HEK293 (cell line): ENCODE measurements at regions not wholly inside any gene's neighbourhood (a gene's known extent, or its start where the extent isn't known, plus 50 kb on each side); places are given as distances from the start of the nearest gene placed in this dataset.

Source experiments
- PRDM1 ChIP-seq: fragments of 450-650 bp; formaldehyde crosslinking; IDR thresholded peaks from 2 replicates; pipeline ENCODE4; 2016; ENCODE audit warnings: missing biosample characterization, missing genetic modification characterization
- ZFP3 ChIP-seq: fragments of 450-650 bp; formaldehyde crosslinking; IDR thresholded peaks from 2 replicates; pipeline ENCODE4 v1.5.1; 2016; ENCODE audit warnings: low read depth, missing biosample characterization, missing genetic modification characterization
- ZFP41 ChIP-seq: fragments of 450-650 bp; formaldehyde crosslinking; IDR thresholded peaks from 2 replicates; pipeline ENCODE4 v1.5.1; 2016; ENCODE audit warnings: missing biosample characterization, missing genetic modification characterization, borderline replicate concordance
- ZNF10 ChIP-seq: fragments of 450-650 bp; formaldehyde crosslinking; IDR thresholded peaks from 2 replicates; pipeline ENCODE4 v1.5.1; 2017; ENCODE audit warnings: missing biosample characterization, missing genetic modification characterization
- ZNF114 ChIP-seq: fragments of 450-650 bp; formaldehyde crosslinking; IDR thresholded peaks from 2 replicates; pipeline ENCODE4 v1.5.0; 2017; ENCODE audit warnings: missing biosample characterization, missing genetic modification characterization
- ZNF23 ChIP-seq: fragments of 450-650 bp; formaldehyde crosslinking; IDR thresholded peaks from 2 replicates; pipeline ENCODE4 v1.5.1; 2016; ENCODE audit warnings: missing biosample characterization, missing genetic modification characterization, borderline replicate concordance
- ZSCAN30 ChIP-seq: fragments of 450-650 bp; IDR thresholded peaks from 2 replicates; pipeline ENCODE4 v1.5.1; 2018; ENCODE audit warnings: missing biosample characterization, mild to moderate bottlenecking, missing genetic modification characterization, moderate library complexity
- TF ChIP-seq, protein P1 (sequence below): fragments of 450-650 bp; formaldehyde crosslinking; IDR thresholded peaks from 2 replicates; pipeline ENCODE4 v1.5.1; 2016; ENCODE audit warnings: missing biosample characterization, missing genetic modification characterization
- TF ChIP-seq, protein P2 (sequence below): sonication (generic); formaldehyde crosslinking; IDR thresholded peaks from 2 replicates; pipeline ENCODE4 v1.8.1; 2022; ENCODE audit warnings: mild to moderate bottlenecking, moderate library complexity, missing genetic modification reagents
- TF ChIP-seq, protein P3 (sequence below): fragments of 450-650 bp; formaldehyde crosslinking; IDR thresholded peaks from 2 replicates; pipeline ENCODE4 v1.5.1; 2016; ENCODE audit warnings: missing biosample characterization, missing genetic modification characterization

DNA sequence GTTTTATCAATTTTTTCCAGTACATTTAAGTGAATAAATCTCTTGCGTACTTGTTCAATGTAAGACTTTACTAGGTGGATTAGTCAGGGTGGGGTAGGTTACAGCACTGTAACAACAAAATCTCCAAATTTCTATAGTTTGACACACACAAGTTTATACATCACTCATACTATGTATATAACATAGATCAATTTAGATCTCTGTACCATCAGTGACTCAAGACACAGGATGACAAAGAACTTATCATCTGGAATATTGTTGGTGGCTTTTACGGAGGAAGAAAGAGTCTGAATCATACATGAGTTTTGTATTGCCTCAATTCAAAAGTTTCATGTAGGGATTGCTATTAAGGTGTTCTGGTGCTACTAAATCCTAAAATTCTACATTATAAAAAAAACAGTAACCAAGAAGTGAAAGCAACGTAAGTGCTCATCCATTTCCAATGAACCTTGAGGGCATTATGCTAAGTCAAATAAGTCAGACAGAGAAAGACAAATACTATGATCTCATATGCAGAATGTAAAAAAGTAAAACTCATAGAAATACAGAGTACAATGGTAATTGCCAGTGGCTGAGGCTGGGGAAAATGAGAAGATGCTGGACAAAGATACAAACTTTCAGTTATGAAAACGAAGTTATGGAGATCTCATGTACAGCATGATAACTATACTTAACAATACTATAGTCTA lies 98.0 kb upstream of the DKK2 start:
- no peak for TF ChIP-seq ZSCAN30 (tag by site-specific recombination)
- TF ChIP-seq, protein P1, sequence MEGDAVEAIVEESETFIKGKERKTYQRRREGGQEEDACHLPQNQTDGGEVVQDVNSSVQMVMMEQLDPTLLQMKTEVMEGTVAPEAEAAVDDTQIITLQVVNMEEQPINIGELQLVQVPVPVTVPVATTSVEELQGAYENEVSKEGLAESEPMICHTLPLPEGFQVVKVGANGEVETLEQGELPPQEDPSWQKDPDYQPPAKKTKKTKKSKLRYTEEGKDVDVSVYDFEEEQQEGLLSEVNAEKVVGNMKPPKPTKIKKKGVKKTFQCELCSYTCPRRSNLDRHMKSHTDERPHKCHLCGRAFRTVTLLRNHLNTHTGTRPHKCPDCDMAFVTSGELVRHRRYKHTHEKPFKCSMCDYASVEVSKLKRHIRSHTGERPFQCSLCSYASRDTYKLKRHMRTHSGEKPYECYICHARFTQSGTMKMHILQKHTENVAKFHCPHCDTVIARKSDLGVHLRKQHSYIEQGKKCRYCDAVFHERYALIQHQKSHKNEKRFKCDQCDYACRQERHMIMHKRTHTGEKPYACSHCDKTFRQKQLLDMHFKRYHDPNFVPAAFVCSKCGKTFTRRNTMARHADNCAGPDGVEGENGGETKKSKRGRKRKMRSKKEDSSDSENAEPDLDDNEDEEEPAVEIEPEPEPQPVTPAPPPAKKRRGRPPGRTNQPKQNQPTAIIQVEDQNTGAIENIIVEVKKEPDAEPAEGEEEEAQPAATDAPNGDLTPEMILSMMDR (tag by site-specific recombination) = no peak
- TF ChIP-seq ZFP41 (tag by site-specific recombination) = no peak
- TF ChIP-seq ZFP3 (tag by site-specific recombination) = no peak
- TF ChIP-seq, protein P2, sequence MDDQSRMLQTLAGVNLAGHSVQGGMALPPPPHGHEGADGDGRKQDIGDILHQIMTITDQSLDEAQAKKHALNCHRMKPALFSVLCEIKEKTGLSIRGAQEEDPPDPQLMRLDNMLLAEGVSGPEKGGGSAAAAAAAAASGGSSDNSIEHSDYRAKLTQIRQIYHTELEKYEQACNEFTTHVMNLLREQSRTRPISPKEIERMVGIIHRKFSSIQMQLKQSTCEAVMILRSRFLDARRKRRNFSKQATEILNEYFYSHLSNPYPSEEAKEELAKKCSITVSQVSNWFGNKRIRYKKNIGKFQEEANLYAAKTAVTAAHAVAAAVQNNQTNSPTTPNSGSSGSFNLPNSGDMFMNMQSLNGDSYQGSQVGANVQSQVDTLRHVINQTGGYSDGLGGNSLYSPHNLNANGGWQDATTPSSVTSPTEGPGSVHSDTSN (CRISPR knock-in tag) = no peak
- no peak for TF ChIP-seq ZNF23 (tag by site-specific recombination)
- no peak for TF ChIP-seq PRDM1
- TF ChIP-seq, protein P3, sequence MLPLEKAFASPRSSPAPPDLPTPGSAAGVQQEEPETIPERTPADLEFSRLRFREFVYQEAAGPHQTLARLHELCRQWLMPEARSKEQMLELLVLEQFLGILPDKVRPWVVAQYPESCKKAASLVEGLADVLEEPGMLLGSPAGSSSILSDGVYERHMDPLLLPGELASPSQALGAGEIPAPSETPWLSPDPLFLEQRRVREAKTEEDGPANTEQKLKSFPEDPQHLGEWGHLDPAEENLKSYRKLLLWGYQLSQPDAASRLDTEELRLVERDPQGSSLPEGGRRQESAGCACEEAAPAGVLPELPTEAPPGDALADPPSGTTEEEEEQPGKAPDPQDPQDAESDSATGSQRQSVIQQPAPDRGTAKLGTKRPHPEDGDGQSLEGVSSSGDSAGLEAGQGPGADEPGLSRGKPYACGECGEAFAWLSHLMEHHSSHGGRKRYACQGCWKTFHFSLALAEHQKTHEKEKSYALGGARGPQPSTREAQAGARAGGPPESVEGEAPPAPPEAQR (tag by site-specific recombination) = no peak
- no peak for TF ChIP-seq ZNF114 (tag by site-specific recombination)
- no peak for TF ChIP-seq ZNF10 (tag by site-specific recombination)
